ENCODE measurements at regions not wholly inside any gene's neighbourhood (a gene's known extent, or its start where the extent isn't known, plus 50 kb on each side); places are given as distances from the start of the nearest gene placed in this dataset.

- no peak for DNase-seq (ENCODE audit: low spot score in 2 of 2)
- H3K36me3 ChIP-seq = no peaks in the 10 kb centered on the region
- H3K4me1 ChIP-seq = no peaks in the 10 kb centered on the region
- no peaks in the 10 kb centered on the region for H3K27me3 ChIP-seq
- intact Hi-C loops (cut with DNase I; ENCODE audit: low total_unique reads) = no loop called here
- H3K9me3 ChIP-seq = no peaks in the 10 kb centered on the region
- no peak overlapping the region for H3K27ac ChIP-seq
- no peak overlapping the region for H3K4me3 ChIP-seq
- TF ChIP-seq CTCF (IDR thresholded peaks at IDR 0.05) = no peak
- TF ChIP-seq POLR2AphosphoS5 (IDR thresholded peaks at IDR 0.05) = no peak
- TF ChIP-seq POLR2A (IDR thresholded peaks at IDR 0.05) = no peak
These were observed 66.6 kb upstream of the SORBS2 start for GRCh38 chr4:185878633-185879032.

GRCh38 chr4:185879666-185880312 is 67.8 kb upstream of the SORBS2 start:
- no peak for DNase-seq (ENCODE audit: low spot score in 2 of 2)
- H3K27me3 ChIP-seq = no peaks in the 10 kb centered on the region
- no peaks in the 10 kb centered on the region for H3K36me3 ChIP-seq
- no peak overlapping the region for H3K4me3 ChIP-seq
- no peaks in the 10 kb centered on the region for H3K4me1 ChIP-seq
- TF ChIP-seq CTCF (IDR thresholded peaks at IDR 0.05) = no peak
- no peak for TF ChIP-seq POLR2A (IDR thresholded peaks at IDR 0.05)
- TF ChIP-seq POLR2AphosphoS5 (IDR thresholded peaks at IDR 0.05) = no peak
- intact Hi-C loops (cut with DNase I; ENCODE audit: low total_unique reads) = loop anchor here (5.0 kb wide), 1 partner anchor 48 kb away; no protein-coding TSS in a partner anchor
- H3K27ac ChIP-seq = no peak overlapping the region
- H3K9me3 ChIP-seq = no peaks in the 10 kb centered on the region

GRCh38 chr4:185880571-185880970 is 68.6 kb upstream of the SORBS2 start:
- DNase-seq (ENCODE audit: low spot score in 2 of 2) = no peak
- H3K27ac ChIP-seq = no peak overlapping the region
- intact Hi-C loops (cut with DNase I; ENCODE audit: low total_unique reads) = loop anchor here (5.0 kb wide), 1 partner anchor 47 kb away; no protein-coding TSS in a partner anchor

GRCh38 chr4:185881430-185881829 is 69.4 kb upstream of the SORBS2 start:
- DNase-seq (ENCODE audit: low spot score in 2 of 2) = no peak
- intact Hi-C loops (cut with DNase I; ENCODE audit: low total_unique reads) = loop anchor here (5.0 kb wide), 1 partner anchor 46 kb away; no protein-coding TSS in a partner anchor
- Histone ChIP-seq H3K9me3 (no peaks in the 10 kb centered on the region), H3K4me3 (no peak overlapping the region), H3K27ac (no peak overlapping the region), H3K27me3 (no peaks in the 10 kb centered on the region), H3K36me3 (no peaks in the 10 kb centered on the region), H3K4me1 (no peaks in the 10 kb centered on the region)
- TF ChIP-seq CTCF (IDR thresholded peaks at IDR 0.05) = no peak
- TF ChIP-seq POLR2A (IDR thresholded peaks at IDR 0.05) = no peak
- no peak for TF ChIP-seq POLR2AphosphoS5 (IDR thresholded peaks at IDR 0.05)

More at GRCh38 chr4:185880571-185880970, 68.6 kb upstream of the SORBS2 start:
- Histone ChIP-seq H3K4me1 (no peaks in the 10 kb centered on the region), H3K36me3 (no peaks in the 10 kb centered on the region), H3K4me3 (no peak overlapping the region), H3K27me3 (no peaks in the 10 kb centered on the region), H3K9me3 (no peaks in the 10 kb centered on the region)
- TF ChIP-seq POLR2AphosphoS5 (IDR thresholded peaks at IDR 0.05) = no peak
- TF ChIP-seq POLR2A (IDR thresholded peaks at IDR 0.05) = no peak
- TF ChIP-seq CTCF (IDR thresholded peaks at IDR 0.05) = no peak

- intact Hi-C loops (cut with DNase I; ENCODE audit: low total_unique reads) = loop anchor here (5.0 kb wide), 1 partner anchor 44 kb away; no protein-coding TSS in a partner anchor
These were observed 71.6 kb upstream of the SORBS2 start for GRCh38 chr4:185883591-185883990.

More at GRCh38 chr4:185883591-185883990, 71.6 kb upstream of the SORBS2 start:
- Histone ChIP-seq H3K4me1 (no peaks in the 10 kb centered on the region), H3K36me3 (no peaks in the 10 kb centered on the region), H3K4me3 (no peak overlapping the region), H3K27ac (no peak overlapping the region), H3K27me3 (no peaks in the 10 kb centered on the region), H3K9me3 (peaks cover 0 to 6% of the 10 kb centered on the region in 2 donors)
- no peak for DNase-seq (ENCODE audit: low spot score in 2 of 2)
- TF ChIP-seq CTCF (IDR thresholded peaks at IDR 0.05) (no peak), POLR2AphosphoS5 (IDR thresholded peaks at IDR 0.05) (no peak), POLR2A (IDR thresholded peaks at IDR 0.05) (no peak)

Data from breast epithelium (tissue), 4 donors.